CD4-positive, alpha-beta T cell (primary cell): ENCODE measurements at regions not wholly inside any gene's neighbourhood (a gene's known extent, or its start where the extent isn't known, plus 50 kb on each side); places are given as distances from the start of the nearest gene placed in this dataset.

ENCODE experiments used
- ATAC-seq: fragments of 200-7000 bp; cut with Tn5 transposase; one replicate; pipeline ENCODE4 v1.10.0; 2022; ENCODE audit warnings: mild to moderate bottlenecking; ENCODE audit not compliant: poor library complexity
- CTCF ChIA-PET: fragments of 350-600 bp; sonication (Branson Sonifier 250); formaldehyde crosslinking; loops from one replicate; lab custom pipeline; 2021; ENCODE audit warnings: antibody characterized with exemption, inconsistent platforms; lab: Charles Lee
- POLR2A ChIA-PET: fragments of 350-600 bp; sonication (Branson Sonifier 250); formaldehyde crosslinking; loops from one replicate; lab custom pipeline; 2021; ENCODE audit warnings: antibody characterized with exemption, inconsistent platforms; lab: Charles Lee
- DNase-seq, 14 experiments: peaks; one replicate each; pipeline ENCODE4 v3.0.0-alpha.2; 2013 to 2020; ENCODE audit warnings: mixed read lengths in 2 of 14
- H3K27ac ChIP-seq, 2 donors: one replicate each; pipeline versions ENCODE4 v1.5.1 to v1.7.0; 2013; ENCODE audit warnings: low read length in 2 of 2, low read depth in 1 of 2, mild to moderate bottlenecking in 1 of 2
- H3K27me3 ChIP-seq, 2 experiments: 1 replicate in 1 of 2; 2 replicates in 1 of 2; pipeline versions ENCODE4 v1.6.1 to v1.7.0; 2013; ENCODE audit warnings: low read length in 2 of 2, control low read depth in 1 of 2, mild to moderate bottlenecking in 1 of 2, moderate library complexity in 1 of 2; ENCODE audit not compliant: insufficient read depth in 2 of 2, control insufficient read depth in 1 of 2
- H3K36me3 ChIP-seq: one replicate; pipeline ENCODE4 v1.6.1; 2013; ENCODE audit warnings: low read length, control low read depth; ENCODE audit not compliant: insufficient read depth
- H3K4me1 ChIP-seq: one replicate; pipeline ENCODE4 v1.6.1; 2013; ENCODE audit warnings: low read length, control low read depth; ENCODE audit not compliant: insufficient read depth
- H3K4me3 ChIP-seq: one replicate; pipeline ENCODE4 v1.5.1; 2013; ENCODE audit warnings: mild to moderate bottlenecking, low read length, moderate library complexity
- H3K9me3 ChIP-seq, 2 experiments: 1 replicate in 1 of 2; 2 replicates in 1 of 2; pipeline versions ENCODE4 v1.6.1 to v1.7.0; 2013; ENCODE audit warnings: low read length in 2 of 2, mild to moderate bottlenecking in 2 of 2, control low read depth in 1 of 2, moderate library complexity in 1 of 2; ENCODE audit not compliant: control insufficient read depth in 1 of 2, insufficient read depth in 1 of 2
- H3K27ac Mint-ChIP-seq: one replicate; pipeline ENCODE4 v1.8.0; 2020; ENCODE audit warnings: mixed read lengths
- H3K27me3 Mint-ChIP-seq: one replicate; pipeline ENCODE4 v1.8.0; 2021; ENCODE audit warnings: mixed read lengths
- H3K36me3 Mint-ChIP-seq: one replicate; pipeline ENCODE4 v1.8.0; 2021; ENCODE audit warnings: low read depth, mixed read lengths
- H3K4me1 Mint-ChIP-seq: one replicate; pipeline ENCODE4 v1.8.0; 2021; ENCODE audit warnings: low read depth, mixed read lengths
- H3K4me3 Mint-ChIP-seq: one replicate; pipeline ENCODE4 v1.8.0; 2020; ENCODE audit warnings: mild to moderate bottlenecking, mixed read lengths
- H3K9me3 Mint-ChIP-seq: one replicate; pipeline ENCODE4 v1.8.0; 2020; ENCODE audit warnings: mixed read lengths
- CTCF ChIP-seq: fragments of 200-600 bp; IDR thresholded peaks from one replicate; pipeline ENCODE4 v1.8.0; 2022; ENCODE audit warnings: antibody characterized with exemption, mild to moderate bottlenecking
- intact Hi-C, 2 experiments: fragments of 100-400 bp; cut with DNase I in 1 of 2; cut with micrococcal nuclease in 1 of 2; formaldehyde crosslinking; loops; one replicate each; pipeline versions ENCODE4 v1.15.1 to v1.9.0; 2023 to 2025; cut with DNase I, micrococcal nuclease

- Histone ChIP-seq H3K27ac (no peak overlapping the region), H3K9me3 (peaks cover 0 to 13% of the 10 kb centered on the region in 2 experiments), H3K4me1 (no peaks in the 10 kb centered on the region), H3K36me3 (no peaks in the 10 kb centered on the region), H3K27me3 (no peaks in the 10 kb centered on the region), H3K4me3 (no peak overlapping the region)
- intact Hi-C loops, result no loop called here
- ChIA-PET CTCF (no interaction called here), POLR2A (no interaction called here)
- Mint-ChIP-seq H3K9me3 (no peaks in the 10 kb centered on the region), H3K27me3 (no peaks in the 10 kb centered on the region), H3K4me1 (no peaks in the 10 kb centered on the region), H3K4me3 (no peak overlapping the region), H3K27ac (no peak overlapping the region), H3K36me3 (no peaks in the 10 kb centered on the region)
- TF ChIP-seq CTCF, result no peak
- ATAC-seq (no peak), DNase-seq (no peak)
These were observed 378.1 kb downstream of the GABRB3 start for GRCh38 chr15:26394801-26395200.

- POLR2A ChIA-PET, result no interaction called here
- H3K27ac ChIP-seq, result no peak overlapping the region
- no peaks in the 10 kb centered on the region for H3K27me3 Mint-ChIP-seq
These were observed 379.9 kb downstream of the GABRB3 start for GRCh38 chr15:26392956-26393355.

GRCh38 chr15:26391567-26392194, 381.2 kb downstream of the GABRB3 start:
- Histone ChIP-seq H3K9me3 (peaks cover 0 to 13% of the 10 kb centered on the region in 2 experiments), H3K36me3 (no peaks in the 10 kb centered on the region), H3K27me3 (no peaks in the 10 kb centered on the region), H3K4me3 (no peak overlapping the region), H3K27ac (no peak overlapping the region), H3K4me1 (no peaks in the 10 kb centered on the region)
- ChIA-PET CTCF (no interaction called here), POLR2A (no interaction called here)
- no peak overlapping the region for H3K27ac Mint-ChIP-seq
- H3K4me1 Mint-ChIP-seq, result no peaks in the 10 kb centered on the region
- ATAC-seq, result no peak
- no peak for DNase-seq
- intact Hi-C loops, result no loop called here
- no peak overlapping the region for H3K4me3 Mint-ChIP-seq
- no peaks in the 10 kb centered on the region for H3K27me3 Mint-ChIP-seq
- TF ChIP-seq CTCF, result no peak
- no peaks in the 10 kb centered on the region for H3K9me3 Mint-ChIP-seq
- no peaks in the 10 kb centered on the region for H3K36me3 Mint-ChIP-seq

More at GRCh38 chr15:26392956-26393355, 379.9 kb downstream of the GABRB3 start:
- no peaks in the 10 kb centered on the region for H3K4me1 ChIP-seq
- no peak overlapping the region for H3K4me3 ChIP-seq
- no peaks in the 10 kb centered on the region for H3K36me3 ChIP-seq
- H3K9me3 ChIP-seq, result peaks cover 0 to 13% of the 10 kb centered on the region in 2 experiments
- TF ChIP-seq CTCF, result no peak
- no peaks in the 10 kb centered on the region for H3K27me3 ChIP-seq
- intact Hi-C loops, result no loop called here
- ATAC-seq (no peak), DNase-seq (no peak)
- Mint-ChIP-seq H3K9me3 (no peaks in the 10 kb centered on the region), H3K27ac (no peak overlapping the region), H3K4me3 (no peak overlapping the region), H3K4me1 (no peaks in the 10 kb centered on the region), H3K36me3 (no peaks in the 10 kb centered on the region)
- CTCF ChIA-PET, result no interaction called here
